Sigmoid colon (tissue), 3 donors: ENCODE measurements at regions not wholly inside any gene's neighbourhood (a gene's known extent, or its start where the extent isn't known, plus 50 kb on each side); places are given as distances from the start of the nearest gene placed in this dataset.

Source experiments
- POLR2A ChIP-seq, 2 donors: fragments of 450-650 bp; IDR thresholded peaks; one replicate each; pipeline ENCODE4 v1.6.1; 2016; ENCODE audit warnings: antibody characterized with exemption in 2 of 2, mild to moderate bottlenecking in 2 of 2, moderate library complexity in 2 of 2
- TF ChIP-seq, protein P1 (sequence below), 4 experiments: fragments of 450-650 bp in 3 of 4; fragments of 200-600 bp in 1 of 4; IDR thresholded peaks; one replicate each; pipeline ENCODE4 v1.5.1; 2016 to 2019; ENCODE audit warnings: antibody characterized with exemption in 4 of 4, mild to moderate bottlenecking in 3 of 4, moderate library complexity in 2 of 4

DNA sequence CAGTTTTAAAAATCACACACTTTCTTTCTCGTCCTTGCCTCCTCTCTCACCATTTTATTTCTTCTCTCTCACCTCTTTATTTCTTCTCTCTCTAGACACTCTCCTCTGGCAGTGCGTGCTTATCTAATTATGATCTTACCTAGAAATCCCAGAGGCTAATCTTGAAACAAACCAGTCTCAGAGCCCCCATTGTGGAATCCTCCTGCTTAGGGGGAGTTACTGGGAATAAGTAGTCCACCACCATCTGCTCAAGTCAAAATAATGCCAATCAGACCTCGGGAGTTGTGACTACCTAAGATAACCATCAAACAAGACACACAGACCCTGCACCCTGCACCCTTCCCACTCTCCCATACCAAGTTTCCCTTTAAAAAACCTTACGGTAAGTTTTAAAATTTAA lies 256.9 kb downstream of the POM121L12 start:
- TF ChIP-seq, protein P1, sequence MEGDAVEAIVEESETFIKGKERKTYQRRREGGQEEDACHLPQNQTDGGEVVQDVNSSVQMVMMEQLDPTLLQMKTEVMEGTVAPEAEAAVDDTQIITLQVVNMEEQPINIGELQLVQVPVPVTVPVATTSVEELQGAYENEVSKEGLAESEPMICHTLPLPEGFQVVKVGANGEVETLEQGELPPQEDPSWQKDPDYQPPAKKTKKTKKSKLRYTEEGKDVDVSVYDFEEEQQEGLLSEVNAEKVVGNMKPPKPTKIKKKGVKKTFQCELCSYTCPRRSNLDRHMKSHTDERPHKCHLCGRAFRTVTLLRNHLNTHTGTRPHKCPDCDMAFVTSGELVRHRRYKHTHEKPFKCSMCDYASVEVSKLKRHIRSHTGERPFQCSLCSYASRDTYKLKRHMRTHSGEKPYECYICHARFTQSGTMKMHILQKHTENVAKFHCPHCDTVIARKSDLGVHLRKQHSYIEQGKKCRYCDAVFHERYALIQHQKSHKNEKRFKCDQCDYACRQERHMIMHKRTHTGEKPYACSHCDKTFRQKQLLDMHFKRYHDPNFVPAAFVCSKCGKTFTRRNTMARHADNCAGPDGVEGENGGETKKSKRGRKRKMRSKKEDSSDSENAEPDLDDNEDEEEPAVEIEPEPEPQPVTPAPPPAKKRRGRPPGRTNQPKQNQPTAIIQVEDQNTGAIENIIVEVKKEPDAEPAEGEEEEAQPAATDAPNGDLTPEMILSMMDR (IDR thresholded peaks at IDR 0.05), result no peak
- TF ChIP-seq POLR2A (IDR thresholded peaks at IDR 0.05), result no peak
